ENCODE measurements at regions not wholly inside any gene's neighbourhood (a gene's known extent, or its start where the extent isn't known, plus 50 kb on each side); places are given as distances from the start of the nearest gene placed in this dataset.

DNA sequence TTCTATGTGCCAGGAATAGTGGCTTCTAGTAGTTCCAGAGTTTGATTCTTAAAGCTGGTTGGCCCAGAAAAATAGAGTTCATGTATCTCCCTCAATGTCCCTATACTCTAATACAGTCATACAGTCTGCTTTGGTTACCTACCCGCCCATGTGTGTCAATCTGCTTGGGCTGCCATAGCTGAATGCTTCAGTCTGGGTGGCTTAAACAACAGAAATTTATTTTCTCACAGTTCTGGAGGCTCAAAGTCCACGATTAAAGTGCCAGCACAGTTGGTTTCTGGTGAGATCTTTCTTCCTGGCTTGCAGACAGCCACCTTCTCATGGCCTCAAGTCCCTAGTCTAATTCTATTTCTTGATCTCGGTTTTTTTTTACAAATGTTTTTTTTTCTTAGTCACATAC, 1739.0 kb downstream of the MAT2B start:
- TF ChIP-seq, protein P1, sequence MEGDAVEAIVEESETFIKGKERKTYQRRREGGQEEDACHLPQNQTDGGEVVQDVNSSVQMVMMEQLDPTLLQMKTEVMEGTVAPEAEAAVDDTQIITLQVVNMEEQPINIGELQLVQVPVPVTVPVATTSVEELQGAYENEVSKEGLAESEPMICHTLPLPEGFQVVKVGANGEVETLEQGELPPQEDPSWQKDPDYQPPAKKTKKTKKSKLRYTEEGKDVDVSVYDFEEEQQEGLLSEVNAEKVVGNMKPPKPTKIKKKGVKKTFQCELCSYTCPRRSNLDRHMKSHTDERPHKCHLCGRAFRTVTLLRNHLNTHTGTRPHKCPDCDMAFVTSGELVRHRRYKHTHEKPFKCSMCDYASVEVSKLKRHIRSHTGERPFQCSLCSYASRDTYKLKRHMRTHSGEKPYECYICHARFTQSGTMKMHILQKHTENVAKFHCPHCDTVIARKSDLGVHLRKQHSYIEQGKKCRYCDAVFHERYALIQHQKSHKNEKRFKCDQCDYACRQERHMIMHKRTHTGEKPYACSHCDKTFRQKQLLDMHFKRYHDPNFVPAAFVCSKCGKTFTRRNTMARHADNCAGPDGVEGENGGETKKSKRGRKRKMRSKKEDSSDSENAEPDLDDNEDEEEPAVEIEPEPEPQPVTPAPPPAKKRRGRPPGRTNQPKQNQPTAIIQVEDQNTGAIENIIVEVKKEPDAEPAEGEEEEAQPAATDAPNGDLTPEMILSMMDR (conservative IDR thresholded peaks at IDR 0.05; ENCODE audit: low read length) = no peak
- TF ChIP-seq EZH2phosphoT487 (IDR thresholded peaks at IDR 0.05; ENCODE audit: borderline replicate concordance, low read depth, low read length) = no peak
